ENCODE measurements at regions not wholly inside any gene's neighbourhood (a gene's known extent, or its start where the extent isn't known, plus 50 kb on each side); places are given as distances from the start of the nearest gene placed in this dataset.
"Not testable (repeated sequence)": the region's sequence is repeated elsewhere in the genome, so short reads cannot be mapped to it uniquely, and the experiment has no call there.

DNA sequence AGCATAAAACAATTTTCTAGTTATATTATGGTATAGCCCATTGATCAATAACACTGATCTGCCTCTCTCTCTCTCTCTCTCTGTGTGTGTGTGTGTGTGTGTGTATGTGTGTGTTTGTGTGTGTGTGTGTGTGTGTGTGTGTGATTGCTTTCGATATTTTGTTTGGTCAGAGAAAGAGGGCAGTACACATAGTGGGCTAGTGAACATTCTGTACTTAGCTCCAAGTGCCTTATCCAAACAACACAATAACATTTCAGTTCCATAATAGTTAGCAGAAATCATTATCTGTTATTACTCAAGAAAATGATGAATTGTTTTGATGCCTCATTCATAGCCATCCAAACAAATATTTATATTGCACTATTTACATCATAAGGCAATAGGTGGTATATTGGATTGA, 979.1 kb upstream of the CITED2 start:
- DNase-seq = no peak

GRCh38 chr6:140346428-140346827, 972.0 kb upstream of the CITED2 start:
- no peak for DNase-seq

GRCh38 chr6:140345935-140346334, 971.5 kb upstream of the CITED2 start:
- DNase-seq = no peak

- DNase-seq = no peak
Measured at GRCh38 chr6:140344142-140344913, 969.9 kb upstream of the CITED2 start.

GRCh38 chr6:140343128-140343527, 968.7 kb upstream of the CITED2 start:
- DNase-seq = no peak

DNA sequence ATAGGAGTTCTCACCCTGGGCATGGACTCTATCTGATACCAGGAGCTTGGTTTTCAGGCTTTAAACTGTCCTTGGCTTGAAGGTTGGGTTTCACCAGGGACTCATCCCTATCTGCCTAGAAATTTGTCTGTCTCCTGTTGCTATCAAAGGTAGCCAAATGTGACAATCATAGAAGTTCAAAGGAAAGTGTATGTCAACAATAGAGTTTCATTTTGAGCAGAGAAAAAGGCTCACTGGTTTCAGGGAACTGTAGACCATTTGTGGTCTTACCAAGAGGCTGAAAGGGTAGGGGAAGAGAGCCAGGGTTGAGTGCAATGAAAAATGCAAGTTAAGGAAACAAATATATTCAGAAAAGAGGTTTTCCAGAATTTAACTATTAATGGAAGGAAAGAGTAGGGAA, 966.8 kb upstream of the CITED2 start:
- DNase-seq = no peak

GRCh38 chr6:140340795-140341194, 966.3 kb upstream of the CITED2 start:
- DNase-seq = no peak

- DNase-seq = not testable (repeated sequence)
Measured at GRCh38 chr6:140339084-140339483, 964.6 kb upstream of the CITED2 start.

- no peak for DNase-seq
Measured at GRCh38 chr6:140321891-140322290, 947.4 kb upstream of the CITED2 start.

GRCh38 chr6:140320081-140321080, 945.9 kb upstream of the CITED2 start:
- peak in 1 of 56 donors; percentile 1 for DNase-seq

- no peak for DNase-seq
Measured at GRCh38 chr6:140319209-140319608, 944.8 kb upstream of the CITED2 start.

DNA sequence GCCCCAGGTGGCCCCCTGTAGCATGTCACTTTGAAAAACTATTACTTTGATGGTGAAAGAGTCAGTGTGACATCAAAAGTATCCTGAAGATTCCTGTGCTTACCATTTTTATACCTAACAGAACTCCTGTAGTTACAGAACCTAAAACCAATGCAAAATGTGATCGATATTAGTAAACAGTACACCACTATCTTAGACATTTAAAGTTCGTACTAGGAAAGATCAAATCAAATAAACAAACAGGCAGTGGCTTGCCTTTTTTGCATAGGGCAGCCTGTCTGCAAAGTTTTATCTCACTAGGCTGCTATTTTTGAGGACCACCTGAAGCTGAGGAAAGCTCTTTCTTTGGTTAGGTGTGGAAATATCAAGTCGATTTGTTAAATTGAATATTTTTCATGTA, 944.0 kb upstream of the CITED2 start:
- DNase-seq = no peak

- DNase-seq = no peak
Measured at GRCh38 chr6:140317950-140318349, 943.5 kb upstream of the CITED2 start.

DNA sequence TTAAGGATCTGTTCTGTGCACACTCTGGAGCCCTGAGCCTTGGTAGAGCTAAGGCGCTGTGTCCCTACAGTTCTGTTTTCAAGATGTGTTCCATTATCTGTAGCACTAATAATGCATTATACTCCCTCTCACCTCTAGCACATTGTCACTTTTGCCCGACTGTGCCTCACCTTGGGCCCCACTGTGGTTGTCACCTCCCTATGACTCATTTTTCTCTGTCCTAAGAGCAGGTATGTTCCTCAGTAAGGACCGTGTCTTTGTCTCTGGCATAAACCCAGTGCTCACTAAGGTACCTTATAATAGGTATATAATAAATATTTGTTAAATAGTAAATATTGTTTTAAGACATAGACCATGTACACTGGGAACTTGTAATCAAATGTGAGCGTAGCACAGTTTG, 942.5 kb upstream of the CITED2 start:
- no peak for DNase-seq

GRCh38 chr6:140314682-140315081, 940.2 kb upstream of the CITED2 start:
- no peak for DNase-seq

- DNase-seq = no peak
Measured at GRCh38 chr6:140311146-140311545, 936.7 kb upstream of the CITED2 start.

DNA sequence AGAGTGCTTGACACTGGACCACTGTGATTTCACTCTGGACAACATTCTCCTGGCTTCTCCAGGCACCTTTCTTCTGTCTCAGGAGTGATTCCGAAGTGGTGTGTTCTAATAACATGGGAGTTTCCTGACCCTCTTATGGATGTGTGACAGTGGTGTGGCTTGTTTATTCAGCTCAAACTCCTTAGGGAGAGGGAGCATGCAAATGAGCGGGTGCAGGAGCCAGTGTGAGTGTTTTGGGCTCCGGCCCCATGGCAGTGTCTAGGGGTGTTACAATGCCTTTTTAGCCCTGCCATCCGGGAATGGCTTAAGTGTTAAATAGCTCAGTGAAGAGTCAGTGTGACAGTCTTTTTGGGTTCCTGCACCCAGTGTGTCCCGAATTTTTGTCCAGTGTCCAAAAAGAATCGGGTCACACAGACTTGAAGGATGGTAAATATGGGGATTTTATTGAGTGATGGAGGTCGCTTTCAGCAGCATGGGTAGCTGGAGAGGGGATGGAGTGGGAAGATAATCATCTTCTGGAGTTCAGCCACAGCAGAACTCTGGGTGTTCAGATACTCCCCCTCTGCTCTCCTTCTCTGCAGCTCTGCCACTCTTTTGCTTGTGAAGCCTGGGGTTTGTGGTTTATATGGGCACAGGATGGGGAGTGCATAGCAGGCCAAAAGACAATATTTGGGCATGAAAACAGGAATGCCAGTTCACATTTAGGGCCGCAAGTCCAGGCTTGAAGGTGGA, 928.9 kb upstream of the CITED2 start:
- no peak for DNase-seq

GRCh38 chr6:140300331-140300730, 925.9 kb upstream of the CITED2 start:
- no peak for DNase-seq

DNA sequence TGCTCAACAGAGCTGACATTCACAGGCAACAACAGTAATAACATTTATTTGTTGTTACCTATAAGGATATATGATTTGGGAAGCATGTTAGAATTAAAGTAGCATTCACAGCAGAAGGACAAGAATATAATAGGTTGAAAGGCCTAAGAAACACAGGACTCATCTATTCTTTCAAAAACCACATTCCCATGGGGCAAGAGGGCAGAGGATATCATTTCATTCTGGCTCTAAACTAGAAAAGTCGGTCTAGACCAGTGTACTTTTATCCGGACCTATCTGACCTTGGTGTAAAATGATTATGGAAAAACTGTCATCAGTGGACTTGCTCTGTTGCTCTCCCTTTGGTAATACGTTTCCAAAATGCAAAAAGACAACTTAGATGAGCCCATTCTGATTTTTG, 914.7 kb upstream of the CITED2 start:
- no peak for DNase-seq

DNA sequence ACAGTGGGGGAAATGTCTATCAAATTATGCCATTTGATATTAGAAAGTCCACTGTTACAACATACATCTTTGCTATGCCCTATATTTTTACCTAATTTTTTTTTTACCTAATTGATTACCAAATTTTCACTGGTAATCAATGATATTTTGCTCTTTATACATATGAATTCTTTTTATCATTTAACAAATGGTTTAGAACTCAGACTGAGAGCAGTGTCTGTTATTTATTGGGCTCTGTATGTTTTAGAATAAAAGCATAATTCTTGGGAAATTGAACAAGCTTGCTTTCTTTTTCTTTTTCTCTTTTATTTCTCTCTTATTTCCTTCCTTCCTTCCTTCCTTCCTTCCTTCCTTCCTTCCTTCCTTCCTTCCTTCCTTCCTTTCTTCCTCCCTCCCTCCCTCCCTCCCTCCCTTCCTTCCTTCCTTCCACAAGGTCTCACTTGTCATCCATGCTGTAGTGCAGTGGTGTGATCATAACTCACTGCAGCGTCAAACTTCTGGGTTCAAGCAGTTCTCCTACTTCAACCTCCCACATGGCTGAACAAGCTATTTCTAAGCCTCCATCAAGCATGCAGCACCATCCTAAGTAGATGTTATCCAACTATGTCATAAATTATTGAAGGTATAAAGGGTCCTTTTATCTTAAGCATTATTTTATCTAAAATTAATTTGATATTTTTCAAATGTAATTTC, 911.7 kb upstream of the CITED2 start:
- no peak for DNase-seq

DNA sequence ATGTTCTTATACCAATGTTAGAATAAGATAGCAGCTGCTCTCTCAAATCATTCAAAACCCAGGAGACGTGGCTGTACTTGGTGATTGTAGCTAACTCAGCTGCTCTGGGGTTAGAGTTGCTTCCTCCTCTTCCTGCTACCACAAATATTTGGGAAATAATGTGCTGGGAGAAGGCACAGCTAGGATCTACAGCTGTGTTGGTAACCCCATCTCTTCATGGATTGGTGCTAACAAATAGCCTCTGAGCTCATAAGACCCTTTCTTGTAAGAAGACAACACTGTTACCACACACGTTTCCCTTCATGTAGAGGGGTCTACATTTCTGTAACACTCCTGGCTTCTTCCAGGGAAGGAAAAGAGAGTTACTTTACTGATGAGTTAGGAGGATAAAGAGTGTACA, 911.0 kb upstream of the CITED2 start:
- no peak for DNase-seq
